Neural cell (in vitro differentiated cells): ENCODE measurements at regions not wholly inside any gene's neighbourhood (a gene's known extent, or its start where the extent isn't known, plus 50 kb on each side); places are given as distances from the start of the nearest gene placed in this dataset.

Source experiments
- H2AFZ ChIP-seq: fragments of 200-600, 300-800 bp; sonication (generic), shearing (Covaris generic); 2 replicates; pipeline ENCODE4 v1.6.0; 2014; ENCODE audit warnings: low read depth, mild to moderate bottlenecking, antibody characterized with exemption, low read length, moderate library complexity
- H3F3A ChIP-seq: fragments of 200-600 bp; shearing (Covaris generic); 2 replicates; pipeline ENCODE4 v1.6.1; 2016; ENCODE audit warnings: mild to moderate bottlenecking, moderate library complexity, mixed read lengths, antibody characterized with exemption, low read length; ENCODE audit not compliant: insufficient read depth, poor library complexity, severe bottlenecking
- H3K27ac ChIP-seq: fragments of 200-600, 300-800 bp; sonication (generic), shearing (Covaris generic); 2 replicates; pipeline ENCODE4 v1.5.1; 2014; ENCODE audit warnings: mild to moderate bottlenecking, low read length, moderate library complexity
- H3K27me3 ChIP-seq: fragments of 300-800, 200-600 bp; sonication (generic), shearing (Covaris generic); 2 replicates; pipeline ENCODE4 v1.6.0; 2014; ENCODE audit warnings: mild to moderate bottlenecking, low read depth, low read length, moderate library complexity; ENCODE audit not compliant: insufficient read depth
- H3K36me3 ChIP-seq: fragments of 300-800, 200-600 bp; sonication (generic), shearing (Covaris generic); 2 replicates; pipeline ENCODE4 v1.5.1; 2014; ENCODE audit warnings: mild to moderate bottlenecking, antibody characterized with exemption, low read length, moderate library complexity; ENCODE audit not compliant: insufficient read depth
- H3K4me2 ChIP-seq: fragments of 300-800, 200-600 bp; sonication (generic), shearing (Covaris generic); 2 replicates; pipeline ENCODE4 v1.6.0; 2014; ENCODE audit warnings: mild to moderate bottlenecking, low read length
- H3K4me3 ChIP-seq: fragments of 300-800, 200-600 bp; sonication (generic), shearing (Covaris generic); 2 replicates; pipeline ENCODE4 v1.5.1; 2014; ENCODE audit warnings: mild to moderate bottlenecking, low read length, moderate library complexity
- H3K79me2 ChIP-seq: fragments of 200-600 bp; shearing (Covaris generic); replicated peaks from 2 replicates; pipeline ENCODE4 v1.6.0; 2014; ENCODE audit warnings: mild to moderate bottlenecking, low read length, moderate library complexity; ENCODE audit not compliant: insufficient read depth
- H3K9ac ChIP-seq: fragments of 300-800, 200-600 bp; sonication (generic), shearing (Covaris generic); 2 replicates; pipeline ENCODE4 v1.6.1; 2016; ENCODE audit warnings: mild to moderate bottlenecking, low read length, mixed read lengths
- H3K9me2 ChIP-seq: fragments of 200-600 bp; shearing (Covaris generic); 2 replicates; pipeline ENCODE4 v1.6.1; 2016; ENCODE audit warnings: mild to moderate bottlenecking, low read length, mixed read lengths; ENCODE audit not compliant: insufficient read depth
- H3K9me3 ChIP-seq: fragments of 200-600, 300-800 bp; sonication (generic), shearing (Covaris generic); 2 replicates; pipeline ENCODE4 v1.6.1; 2016; ENCODE audit warnings: mild to moderate bottlenecking, mixed run types, low read length, moderate library complexity, mixed read lengths
- H4K20me1 ChIP-seq: fragments of 200-600 bp; shearing (Covaris generic); 2 replicates; pipeline ENCODE4 v1.6.1; 2016; ENCODE audit warnings: mild to moderate bottlenecking, mixed run types; ENCODE audit not compliant: insufficient read depth
- EP300 ChIP-seq: fragments of 450-650 bp; conservative IDR thresholded peaks from 2 replicates; pipeline ENCODE4 v1.6.1; 2014; ENCODE audit warnings: antibody characterized with exemption, mild to moderate bottlenecking, moderate library complexity; ENCODE audit not compliant: poor library complexity, severe bottlenecking
- EZH2 ChIP-seq: fragments of 200-600, 300-800 bp; shearing (Covaris generic), sonication (generic); IDR thresholded peaks from 2 replicates; pipeline ENCODE4 v1.6.1; 2014; ENCODE audit warnings: antibody characterized with exemption, low read length, borderline replicate concordance, mild to moderate bottlenecking; ENCODE audit not compliant: insufficient read depth, poor library complexity, severe bottlenecking
- MXI1 ChIP-seq: fragments of 450-650 bp; conservative IDR thresholded peaks from 2 replicates; pipeline ENCODE4 v1.6.1; 2014; ENCODE audit warnings: antibody characterized with exemption, mild to moderate bottlenecking; ENCODE audit not compliant: poor library complexity, severe bottlenecking
- POLR2AphosphoS5 ChIP-seq: IDR thresholded peaks from 2 replicates; pipeline ENCODE4 v1.6.1; 2012
- RAD21 ChIP-seq: fragments of 450-650 bp; conservative IDR thresholded peaks from 2 replicates; pipeline ENCODE4 v1.6.1; 2014; ENCODE audit warnings: antibody characterized with exemption, mild to moderate bottlenecking, moderate library complexity
- SMC3 ChIP-seq: fragments of 450-650 bp; conservative IDR thresholded peaks from 2 replicates; pipeline ENCODE4 v1.6.1; 2014; ENCODE audit warnings: antibody characterized with exemption, mild to moderate bottlenecking, moderate library complexity; ENCODE audit not compliant: poor library complexity
- TAF1 ChIP-seq: IDR thresholded peaks from 2 replicates; pipeline ENCODE4 v1.6.1; 2012; ENCODE audit warnings: low read depth
- TF ChIP-seq, protein P1 (sequence below): IDR thresholded peaks from 2 replicates; pipeline ENCODE4 v1.6.1; 2012; ENCODE audit warnings: borderline replicate concordance
- TF ChIP-seq, protein P2 (sequence below): fragments of 450-650 bp; IDR thresholded peaks from 2 replicates; pipeline ENCODE4 v1.5.1; 2014; ENCODE audit warnings: antibody characterized with exemption, mild to moderate bottlenecking, moderate library complexity; ENCODE audit not compliant: poor library complexity, severe bottlenecking

DNA sequence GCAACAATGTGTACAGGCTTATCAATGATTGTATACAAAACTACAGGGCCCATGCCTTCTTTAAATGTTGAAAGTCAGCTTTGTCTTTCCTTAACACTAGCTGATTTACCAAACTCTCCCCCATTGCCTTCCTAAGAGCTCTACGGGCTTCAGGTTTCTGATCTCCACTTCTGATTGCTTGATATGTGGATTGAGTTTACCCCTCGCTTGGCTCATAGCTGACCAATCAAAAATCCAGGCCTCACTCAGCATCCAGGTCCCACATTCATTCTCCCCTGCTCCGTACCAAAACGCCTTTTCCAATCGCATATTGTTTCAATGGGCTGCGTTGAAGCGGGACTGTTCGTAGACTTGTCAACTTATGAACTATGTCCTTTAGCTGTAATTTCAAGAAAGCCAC is 195.1 kb upstream of the TOX3 start:
- Histone ChIP-seq H3K9ac (no peak overlapping the region), H3K36me3 (no peaks in the 10 kb centered on the region), H3K27me3 (no peaks in the 10 kb centered on the region), H3K9me2 (no peaks in the 10 kb centered on the region), H3K27ac (no peak overlapping the region), H2AFZ (no peak overlapping the region), H3F3A (peaks cover 6% of the 10 kb centered on the region), H3K9me3 (no peaks in the 10 kb centered on the region), H3K4me3 (no peak overlapping the region), H4K20me1 (no peaks in the 10 kb centered on the region), H3K4me2 (no peak overlapping the region), H3K79me2 (no peaks in the 10 kb centered on the region)
- TF ChIP-seq TAF1 = no peak
- no peak for TF ChIP-seq EP300
- TF ChIP-seq SMC3 = no peak
- TF ChIP-seq, protein P1, sequence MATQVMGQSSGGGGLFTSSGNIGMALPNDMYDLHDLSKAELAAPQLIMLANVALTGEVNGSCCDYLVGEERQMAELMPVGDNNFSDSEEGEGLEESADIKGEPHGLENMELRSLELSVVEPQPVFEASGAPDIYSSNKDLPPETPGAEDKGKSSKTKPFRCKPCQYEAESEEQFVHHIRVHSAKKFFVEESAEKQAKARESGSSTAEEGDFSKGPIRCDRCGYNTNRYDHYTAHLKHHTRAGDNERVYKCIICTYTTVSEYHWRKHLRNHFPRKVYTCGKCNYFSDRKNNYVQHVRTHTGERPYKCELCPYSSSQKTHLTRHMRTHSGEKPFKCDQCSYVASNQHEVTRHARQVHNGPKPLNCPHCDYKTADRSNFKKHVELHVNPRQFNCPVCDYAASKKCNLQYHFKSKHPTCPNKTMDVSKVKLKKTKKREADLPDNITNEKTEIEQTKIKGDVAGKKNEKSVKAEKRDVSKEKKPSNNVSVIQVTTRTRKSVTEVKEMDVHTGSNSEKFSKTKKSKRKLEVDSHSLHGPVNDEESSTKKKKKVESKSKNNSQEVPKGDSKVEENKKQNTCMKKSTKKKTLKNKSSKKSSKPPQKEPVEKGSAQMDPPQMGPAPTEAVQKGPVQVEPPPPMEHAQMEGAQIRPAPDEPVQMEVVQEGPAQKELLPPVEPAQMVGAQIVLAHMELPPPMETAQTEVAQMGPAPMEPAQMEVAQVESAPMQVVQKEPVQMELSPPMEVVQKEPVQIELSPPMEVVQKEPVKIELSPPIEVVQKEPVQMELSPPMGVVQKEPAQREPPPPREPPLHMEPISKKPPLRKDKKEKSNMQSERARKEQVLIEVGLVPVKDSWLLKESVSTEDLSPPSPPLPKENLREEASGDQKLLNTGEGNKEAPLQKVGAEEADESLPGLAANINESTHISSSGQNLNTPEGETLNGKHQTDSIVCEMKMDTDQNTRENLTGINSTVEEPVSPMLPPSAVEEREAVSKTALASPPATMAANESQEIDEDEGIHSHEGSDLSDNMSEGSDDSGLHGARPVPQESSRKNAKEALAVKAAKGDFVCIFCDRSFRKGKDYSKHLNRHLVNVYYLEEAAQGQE = no peak
- TF ChIP-seq, protein P2, sequence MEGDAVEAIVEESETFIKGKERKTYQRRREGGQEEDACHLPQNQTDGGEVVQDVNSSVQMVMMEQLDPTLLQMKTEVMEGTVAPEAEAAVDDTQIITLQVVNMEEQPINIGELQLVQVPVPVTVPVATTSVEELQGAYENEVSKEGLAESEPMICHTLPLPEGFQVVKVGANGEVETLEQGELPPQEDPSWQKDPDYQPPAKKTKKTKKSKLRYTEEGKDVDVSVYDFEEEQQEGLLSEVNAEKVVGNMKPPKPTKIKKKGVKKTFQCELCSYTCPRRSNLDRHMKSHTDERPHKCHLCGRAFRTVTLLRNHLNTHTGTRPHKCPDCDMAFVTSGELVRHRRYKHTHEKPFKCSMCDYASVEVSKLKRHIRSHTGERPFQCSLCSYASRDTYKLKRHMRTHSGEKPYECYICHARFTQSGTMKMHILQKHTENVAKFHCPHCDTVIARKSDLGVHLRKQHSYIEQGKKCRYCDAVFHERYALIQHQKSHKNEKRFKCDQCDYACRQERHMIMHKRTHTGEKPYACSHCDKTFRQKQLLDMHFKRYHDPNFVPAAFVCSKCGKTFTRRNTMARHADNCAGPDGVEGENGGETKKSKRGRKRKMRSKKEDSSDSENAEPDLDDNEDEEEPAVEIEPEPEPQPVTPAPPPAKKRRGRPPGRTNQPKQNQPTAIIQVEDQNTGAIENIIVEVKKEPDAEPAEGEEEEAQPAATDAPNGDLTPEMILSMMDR = no peak
- no peak for TF ChIP-seq MXI1
- no peak for TF ChIP-seq EZH2
- TF ChIP-seq POLR2AphosphoS5 = no peak
- no peak for TF ChIP-seq RAD21

DNA sequence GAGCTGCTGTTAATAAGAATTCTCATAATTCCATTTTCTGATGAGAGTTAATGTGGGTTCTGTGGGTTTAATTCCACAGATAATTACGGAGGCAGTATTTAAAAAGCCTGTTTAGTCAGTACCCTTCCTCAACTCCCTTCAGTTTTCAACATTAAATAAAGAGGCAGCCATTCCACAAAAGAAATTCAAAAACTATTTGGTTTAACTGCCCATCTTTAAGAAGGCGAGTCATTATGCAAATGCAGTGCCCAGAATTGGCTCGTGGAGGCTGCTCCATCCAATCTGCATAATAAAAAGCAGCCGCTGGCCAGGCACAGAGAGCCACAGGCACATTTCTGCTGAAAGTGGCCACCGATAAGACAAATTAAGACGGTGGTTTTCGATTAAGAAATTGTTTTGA is 194.4 kb upstream of the TOX3 start:
- Histone ChIP-seq H3K27ac (no peak overlapping the region), H3K4me3 (no peak overlapping the region), H4K20me1 (no peaks in the 10 kb centered on the region), H3K9me2 (no peaks in the 10 kb centered on the region), H3F3A (peaks cover 6% of the 10 kb centered on the region), H2AFZ (no peak overlapping the region), H3K9me3 (no peaks in the 10 kb centered on the region), H3K36me3 (no peaks in the 10 kb centered on the region), H3K9ac (no peak overlapping the region), H3K27me3 (no peaks in the 10 kb centered on the region), H3K4me2 (no peak overlapping the region), H3K79me2 (no peaks in the 10 kb centered on the region)
- TF ChIP-seq, protein P2 = no peak
- TF ChIP-seq MXI1 = no peak
